Hematopoietic multipotent progenitor cell treated with erythropoietin and hydrocortisone succinate and interleukin-3 and kit ligand, for 4 days (in vitro differentiated cells): ENCODE measurements at regions not wholly inside any gene's neighbourhood (a gene's known extent, or its start where the extent isn't known, plus 50 kb on each side); places are given as distances from the start of the nearest gene placed in this dataset.

Experiments used
- DNase-seq: peaks from one replicate; pipeline ENCODE4 v3.0.0-alpha.2; 2015

DNA sequence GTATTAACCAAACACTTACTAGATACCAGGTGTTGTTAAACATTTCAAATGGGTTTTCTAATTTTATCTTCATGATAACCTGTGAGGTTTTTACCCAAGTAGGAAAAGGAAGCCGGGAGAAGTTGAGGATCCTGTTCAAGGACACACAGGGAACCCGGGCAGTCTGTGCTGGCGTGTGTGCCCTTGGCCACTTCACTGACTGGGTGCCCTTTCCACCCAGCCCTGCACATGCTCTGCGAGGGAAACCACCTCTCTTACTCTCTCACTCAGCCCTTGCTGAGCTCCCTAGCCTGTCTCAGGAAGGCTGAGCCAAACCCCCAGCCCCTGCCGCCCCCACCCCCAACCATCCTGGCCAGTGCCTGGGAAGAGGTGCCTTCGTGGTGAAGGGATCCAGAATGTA lies 51.8 kb downstream of the TEX44 start:
- no peak for DNase-seq

DNA sequence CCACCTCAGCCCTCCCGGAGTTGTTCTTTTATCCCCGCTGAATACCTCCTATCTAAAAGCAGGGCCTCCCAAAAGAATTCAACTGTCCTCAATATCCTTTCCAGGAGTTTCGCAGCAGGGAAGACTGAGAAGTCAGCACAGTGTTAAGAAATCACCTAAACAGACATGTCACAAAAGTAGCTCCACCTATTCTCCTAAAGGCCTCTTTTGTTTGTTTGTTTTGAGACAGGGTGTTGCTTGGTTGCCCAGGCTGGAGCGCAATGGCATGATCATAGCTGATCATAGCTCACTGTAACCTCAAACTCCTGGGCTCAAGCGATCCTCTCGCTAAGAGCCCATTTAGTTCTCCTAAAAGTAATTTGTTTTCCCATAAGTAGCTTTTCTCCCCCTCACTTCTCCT lies 53.8 kb downstream of the TEX44 start:
- no peak for DNase-seq

DNA sequence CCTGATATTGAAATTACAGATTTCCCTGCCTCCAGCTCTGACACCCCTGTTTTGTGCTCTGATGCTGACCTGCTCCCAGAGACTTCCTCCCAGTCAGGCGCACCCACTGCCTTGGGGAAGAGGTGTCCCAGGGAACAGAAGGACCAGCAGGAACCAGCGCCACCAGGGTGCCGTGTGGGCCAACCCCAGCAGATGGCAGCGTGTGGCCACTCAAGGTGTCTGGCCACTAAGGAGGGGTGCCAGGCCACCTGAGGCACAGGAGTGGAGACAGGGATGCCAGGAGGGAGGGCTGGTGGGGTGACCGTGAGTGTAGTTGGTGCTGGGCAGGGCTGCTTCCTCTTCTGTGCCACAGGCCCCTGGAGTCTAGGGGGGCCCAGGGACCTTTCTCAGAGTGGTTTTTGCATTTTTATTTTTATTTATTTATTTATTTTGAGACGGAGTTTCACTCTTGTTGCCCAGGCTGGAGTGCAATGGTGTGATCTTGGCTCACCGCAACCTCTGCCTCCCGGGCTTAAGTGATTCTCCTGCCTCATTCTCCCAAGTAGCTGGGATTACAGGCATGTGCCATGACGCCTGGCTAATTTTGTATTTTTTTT lies 56.0 kb downstream of the TEX44 start:
- peak; percentile 86 for DNase-seq

DNA sequence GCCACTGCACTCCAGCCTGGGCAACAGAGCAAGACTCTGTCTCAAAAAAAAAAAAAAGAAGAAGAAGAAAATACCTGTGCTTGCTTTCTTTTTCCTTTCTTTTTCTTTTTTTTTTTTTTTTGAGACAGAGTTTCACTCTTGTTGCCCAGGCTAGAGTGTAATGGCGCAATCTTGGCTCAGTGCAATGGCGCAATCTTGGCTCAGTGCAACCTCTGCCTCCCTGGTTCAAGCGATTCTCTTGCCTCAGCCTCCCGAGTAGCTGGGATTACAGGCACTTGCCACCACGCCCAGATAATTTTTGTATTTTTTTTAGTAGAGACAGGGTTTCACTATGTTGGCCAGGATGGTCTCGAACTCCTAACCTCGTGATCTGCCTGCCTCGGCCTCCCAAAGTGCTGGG lies 56.8 kb upstream of the PTMA start:
- DNase-seq, result peak; percentile 44

DNA sequence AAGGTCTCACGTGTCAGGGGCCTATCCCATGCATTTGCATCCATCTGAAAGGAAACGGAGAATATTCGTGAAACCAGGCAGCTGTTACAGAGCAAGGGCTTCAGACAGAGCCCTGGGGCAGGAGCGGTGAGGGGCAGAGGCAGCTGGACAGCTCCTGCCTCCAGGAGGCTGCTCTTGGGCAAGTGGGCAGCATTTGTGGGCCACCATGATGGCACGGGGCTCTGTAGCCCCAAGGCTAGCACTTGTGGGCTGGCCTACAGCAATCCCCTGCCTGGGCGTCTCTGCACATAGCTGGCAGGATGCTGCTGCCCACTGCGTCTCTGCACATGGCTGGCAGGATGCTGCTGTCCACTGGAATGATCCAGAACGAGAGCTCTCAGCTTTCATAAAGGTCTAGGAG lies 52.8 kb upstream of the PTMA start:
- DNase-seq, result no peak

DNA sequence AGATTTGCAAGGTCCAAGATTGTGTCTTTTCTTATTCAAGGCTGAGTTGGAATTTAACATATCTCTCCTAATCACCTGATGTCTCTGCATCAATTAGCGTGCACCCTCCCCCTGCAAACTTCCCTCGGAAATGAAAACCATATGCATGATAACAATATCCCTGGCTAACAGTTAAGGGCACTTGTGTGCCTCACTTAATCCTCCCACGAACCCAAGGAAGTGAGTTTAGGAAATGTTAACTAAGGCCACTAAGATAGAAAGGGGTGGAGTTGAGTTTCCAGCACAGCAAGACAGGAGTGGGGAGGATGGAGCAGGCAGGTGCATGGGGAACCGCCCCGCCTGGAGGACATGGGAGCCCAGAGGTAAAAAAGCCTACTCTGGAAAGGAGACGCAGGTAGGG lies 52.4 kb upstream of the PTMA start:
- peak; percentile 20 for DNase-seq
